NOMO-1 treated with dmso at 0.1 percent for 144 hours (cell line): ENCODE measurements at regions not wholly inside any gene's neighbourhood (a gene's known extent, or its start where the extent isn't known, plus 50 kb on each side); places are given as distances from the start of the nearest gene placed in this dataset.
A peak's percentile ranks its signal among the peaks of the same experiment; 100 is the strongest.

Experiments used
- DNase-seq: peaks from one replicate; lab custom pipeline; 2025; ENCODE audit not compliant: unreplicated experiment; lab: John Stamatoyannopoulos, UW

DNA sequence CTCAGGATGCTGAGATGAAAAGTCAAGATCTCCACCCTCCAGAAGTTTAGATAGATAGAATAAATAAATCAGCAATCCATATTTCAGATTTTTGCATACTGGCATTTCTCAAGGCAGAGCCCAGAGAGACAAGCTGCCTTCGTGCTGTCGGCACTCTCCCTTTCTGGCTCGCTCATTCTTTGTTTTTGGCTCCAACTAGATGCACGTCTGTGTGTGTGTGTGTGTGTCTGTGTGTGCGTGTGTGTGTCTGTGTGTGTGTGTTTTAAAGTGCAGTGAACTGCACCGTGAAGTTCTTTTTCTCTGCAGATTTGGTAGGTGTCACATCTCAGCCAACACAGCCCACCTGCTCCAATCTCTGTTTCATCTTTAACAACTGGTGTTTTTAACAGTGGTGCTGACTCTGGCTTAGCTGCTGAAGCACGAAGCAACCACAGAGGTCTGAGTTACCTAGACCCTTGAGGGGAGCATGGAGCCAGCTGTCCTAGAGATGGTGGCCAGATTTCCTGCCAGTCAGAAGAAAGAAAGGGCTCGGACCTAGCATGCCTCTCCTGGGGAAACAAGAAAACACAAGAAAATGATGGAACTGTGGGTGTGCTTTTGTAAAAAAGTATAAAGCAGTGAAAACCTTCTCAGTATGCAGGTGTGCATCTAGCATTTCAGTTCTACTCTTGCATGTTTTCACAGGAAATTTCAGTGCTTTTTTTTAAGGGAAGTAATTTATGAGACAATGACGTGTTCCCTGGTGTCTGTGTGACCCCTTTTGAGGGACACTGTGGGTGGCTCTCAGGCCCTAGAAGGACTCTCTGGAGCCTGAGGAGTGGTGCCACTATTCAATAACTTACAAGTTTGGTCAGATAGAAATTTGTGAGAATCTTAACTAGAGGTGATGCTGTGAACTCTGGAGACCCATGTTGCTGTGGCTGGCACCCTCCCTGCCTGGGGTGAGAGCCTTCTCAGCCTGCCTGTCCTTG, 364.3 kb downstream of the RNF144A start:
- no peak for DNase-seq

DNA sequence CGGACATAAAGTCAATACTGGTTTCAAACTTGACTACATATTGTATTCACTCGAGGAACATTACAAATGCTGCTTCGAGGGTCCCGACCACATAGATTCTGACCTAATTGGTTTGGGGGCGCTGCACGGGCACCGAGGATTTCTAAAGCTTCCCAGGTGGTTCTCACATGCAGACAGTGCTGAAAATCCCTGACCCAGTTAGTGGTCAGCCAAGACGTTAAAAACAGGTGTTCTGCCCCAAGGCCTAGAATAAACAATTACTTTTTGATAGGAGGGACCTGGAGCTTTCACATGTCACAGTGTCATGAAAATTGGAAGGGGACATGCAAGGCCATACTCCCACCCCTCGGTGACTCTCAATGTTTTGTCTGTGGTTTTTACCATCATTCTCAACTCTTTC, 368.9 kb downstream of the RNF144A start:
- no peak for DNase-seq

DNA sequence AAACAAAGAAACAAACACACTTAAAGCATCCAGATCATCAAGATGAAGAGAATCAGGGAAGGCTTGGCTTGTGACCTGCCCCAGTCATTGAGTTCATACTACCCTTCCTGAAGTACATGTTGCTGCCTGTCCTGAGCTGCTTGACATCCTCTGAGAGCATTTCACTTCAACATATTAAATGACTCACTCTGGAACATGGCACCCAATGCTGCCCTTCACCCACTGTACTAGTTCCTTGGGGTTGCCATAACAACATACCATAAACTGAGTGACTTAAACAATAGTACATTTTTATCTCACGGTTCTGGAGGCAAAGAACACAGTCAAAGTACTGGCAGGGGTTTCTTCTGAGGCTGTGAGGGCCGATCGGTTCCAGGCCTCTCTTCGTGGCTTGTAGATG, 371.3 kb downstream of the RNF144A start:
- no peak for DNase-seq

DNA sequence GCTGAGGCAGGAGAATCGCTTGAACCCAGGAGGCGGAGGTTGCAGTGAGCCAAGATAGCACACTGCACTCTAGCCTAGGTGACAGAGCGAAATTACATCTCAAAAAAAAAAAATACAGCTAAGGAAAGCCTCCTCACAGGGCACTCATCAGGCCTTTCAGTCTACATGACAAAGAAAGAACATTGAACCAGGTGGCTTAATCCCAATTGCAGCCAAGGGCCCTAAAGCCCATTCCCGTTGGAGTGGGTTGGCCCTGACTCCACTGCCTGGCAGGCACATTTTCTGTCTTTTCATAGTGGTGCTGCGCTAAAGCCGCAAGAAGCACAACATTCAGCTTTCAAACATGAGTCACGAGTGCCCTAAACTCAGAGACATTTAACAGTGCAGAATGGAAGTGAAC, 372.5 kb downstream of the RNF144A start:
- DNase-seq, result no peak

DNA sequence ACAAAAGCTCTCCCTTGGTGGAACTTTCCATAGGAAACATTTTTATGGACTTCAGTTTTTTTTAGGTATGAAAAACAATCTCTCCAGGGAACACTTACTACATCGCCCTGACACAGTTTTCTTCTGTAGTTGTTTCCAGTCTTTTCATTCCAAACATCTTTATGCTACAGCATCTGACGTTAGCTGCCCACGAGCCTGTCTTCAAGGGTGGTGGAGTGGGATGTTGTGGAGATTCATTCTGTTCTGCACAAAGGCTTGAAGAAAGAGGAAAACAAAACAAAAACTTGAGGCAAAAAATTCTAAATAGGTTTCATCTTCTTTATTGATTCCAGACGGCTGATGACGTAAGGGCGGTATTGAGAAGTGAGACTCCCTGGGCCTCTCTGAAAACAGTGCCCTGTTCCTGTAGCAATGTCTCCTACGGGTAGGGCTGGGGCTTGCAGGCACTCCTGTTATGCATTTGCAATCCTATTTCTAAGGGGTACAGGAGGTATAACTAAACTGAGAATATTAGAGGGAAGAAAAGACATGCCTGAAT, 375.0 kb downstream of the RNF144A start:
- no peak for DNase-seq

DNA sequence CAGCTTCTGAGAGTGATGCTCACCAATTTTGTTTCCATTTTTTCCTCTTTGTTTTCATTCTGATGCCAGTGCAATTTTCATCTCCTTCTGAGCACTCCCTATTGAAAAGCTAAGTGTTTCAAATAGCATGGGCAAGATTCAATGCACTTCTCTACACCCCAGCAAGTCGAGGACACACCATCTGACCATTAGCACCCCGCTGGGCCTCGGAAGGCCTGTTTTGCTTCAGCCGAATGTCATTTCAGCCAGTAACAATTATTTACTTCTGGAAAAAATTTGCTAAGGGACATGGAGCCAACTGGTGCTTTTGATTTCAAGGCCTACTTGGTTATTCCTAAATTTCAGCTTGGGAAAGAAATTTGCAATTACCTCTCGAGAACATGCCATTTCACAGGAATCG, 392.4 kb downstream of the RNF144A start:
- DNase-seq, result no peak

DNA sequence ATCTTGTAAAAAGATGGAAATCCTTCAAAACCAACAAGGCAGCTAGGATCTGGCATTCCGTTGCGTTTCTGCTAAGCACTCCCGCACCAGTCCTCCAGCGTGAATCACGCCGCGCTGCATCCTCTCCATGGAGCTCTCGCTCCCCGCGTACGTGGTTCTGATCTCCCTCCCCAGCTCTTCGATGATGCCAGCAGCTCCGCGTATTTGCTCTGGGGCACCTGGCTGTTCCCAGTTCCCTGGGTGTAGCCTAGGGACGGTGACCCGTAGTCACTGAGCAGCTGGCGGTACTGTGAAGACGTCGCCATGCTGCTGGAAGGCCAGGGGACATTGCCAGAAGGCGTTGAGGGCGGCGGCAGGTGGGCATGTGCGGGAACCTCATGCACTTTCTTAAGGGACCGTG, 407.5 kb downstream of the RNF144A start:
- no peak for DNase-seq

DNA sequence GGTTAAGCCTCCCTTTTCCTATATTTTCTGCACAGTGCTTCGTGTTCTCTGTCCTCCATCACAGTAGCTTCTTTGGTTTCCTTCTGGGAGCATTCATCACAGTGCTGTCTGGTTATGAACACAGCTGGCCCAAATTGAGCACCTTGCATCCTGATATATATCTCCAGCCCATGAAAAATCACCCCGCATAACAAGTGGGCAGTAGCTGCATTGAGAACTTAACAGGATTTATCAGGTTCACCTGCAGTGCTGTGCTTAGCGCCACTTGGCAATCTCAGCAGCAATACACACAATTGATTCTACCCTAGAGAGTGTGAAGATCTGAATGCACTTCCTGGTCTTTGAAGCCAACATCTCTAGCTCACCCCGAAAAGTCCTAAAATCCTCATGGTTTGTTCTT, 408.0 kb downstream of the RNF144A start:
- no peak for DNase-seq

DNA sequence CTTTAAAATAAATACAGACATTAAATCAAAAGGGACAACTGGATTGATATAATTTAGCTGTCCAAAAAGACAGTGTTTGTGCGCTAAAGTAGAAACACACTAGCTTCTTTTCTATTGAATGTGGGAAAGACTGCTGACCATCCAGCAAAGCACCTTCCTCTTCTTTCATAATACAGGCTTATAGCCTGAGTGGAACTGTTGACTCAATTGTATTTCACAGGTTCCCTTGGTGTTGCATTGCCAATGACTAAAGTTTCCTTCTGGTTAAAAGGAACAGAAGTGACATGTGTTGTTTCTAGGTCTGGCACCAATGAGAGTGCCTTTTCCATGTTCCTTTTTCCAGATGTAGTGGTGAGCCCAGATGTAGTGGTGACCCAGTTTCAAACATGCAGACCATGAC, 412.3 kb downstream of the RNF144A start:
- no peak for DNase-seq

DNA sequence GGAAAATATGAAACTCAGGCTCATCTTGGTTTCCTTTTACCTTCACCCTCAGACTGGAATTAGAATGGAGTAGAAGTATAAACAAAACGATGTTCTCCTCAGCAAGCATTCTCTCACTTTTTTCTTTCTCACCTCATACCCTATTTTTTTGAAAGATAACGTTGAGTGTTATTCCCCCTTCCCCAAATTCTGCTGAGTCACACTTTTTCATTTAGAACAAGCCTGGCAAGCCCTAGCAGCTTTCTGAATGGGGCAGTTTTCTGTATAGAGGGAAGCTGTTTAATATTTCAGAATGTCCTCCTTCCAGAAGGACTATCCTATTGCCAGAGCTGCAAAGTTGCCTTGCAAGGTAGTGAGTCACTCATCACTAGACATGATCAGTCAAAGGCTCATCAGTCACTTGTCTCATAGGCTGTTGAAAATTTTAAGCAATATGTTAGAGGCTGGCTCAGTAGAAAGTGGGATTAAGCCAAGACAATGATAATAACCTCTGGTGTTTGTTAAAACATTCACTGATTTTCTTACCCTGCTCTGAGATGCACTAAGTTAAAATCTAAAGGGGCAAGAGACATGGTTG, 416.1 kb downstream of the RNF144A start:
- no peak for DNase-seq

DNA sequence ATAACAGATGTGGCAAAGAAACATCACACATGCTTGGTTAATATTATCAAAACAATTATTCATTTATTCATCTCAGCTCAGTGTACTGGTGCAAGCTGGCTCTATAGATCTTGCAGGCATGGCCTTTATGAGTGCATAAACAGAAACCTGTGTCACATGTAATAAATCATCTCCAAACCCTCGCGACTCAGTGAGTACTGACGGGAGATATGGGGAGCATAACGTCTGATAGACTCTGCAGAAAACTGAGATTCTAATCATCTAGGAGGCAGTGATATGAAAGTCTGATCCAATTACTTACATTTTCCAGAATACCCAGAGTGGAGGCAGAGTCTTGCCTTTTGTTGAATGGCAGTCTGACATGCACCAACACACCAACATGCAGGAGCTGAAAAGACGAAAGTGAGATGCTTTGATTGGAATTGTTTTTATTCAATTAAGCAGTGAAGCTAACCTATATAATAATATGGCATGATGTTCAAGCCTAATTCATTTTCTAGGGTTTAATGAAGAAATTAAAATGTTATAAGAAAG, 416.8 kb downstream of the RNF144A start:
- no peak for DNase-seq

DNA sequence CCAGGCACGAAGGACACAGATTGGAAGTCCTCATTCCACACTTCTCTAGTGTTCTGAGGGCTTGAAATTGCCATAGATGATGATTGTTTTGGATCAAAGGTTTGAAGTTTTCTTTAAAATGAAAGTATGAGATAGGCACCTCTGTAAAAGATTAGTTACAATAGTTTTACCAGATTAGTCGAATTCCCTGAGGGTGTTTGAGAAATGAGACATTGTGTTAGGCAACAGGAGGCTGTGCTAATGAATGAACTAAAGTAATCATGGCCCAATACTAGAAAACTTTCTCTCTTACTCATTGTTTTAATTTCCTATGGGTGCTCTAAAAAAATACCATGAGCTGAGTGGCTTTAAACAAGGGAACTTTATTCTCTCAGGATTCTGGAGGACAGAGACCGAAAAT, 421.7 kb downstream of the RNF144A start:
- no peak for DNase-seq

DNA sequence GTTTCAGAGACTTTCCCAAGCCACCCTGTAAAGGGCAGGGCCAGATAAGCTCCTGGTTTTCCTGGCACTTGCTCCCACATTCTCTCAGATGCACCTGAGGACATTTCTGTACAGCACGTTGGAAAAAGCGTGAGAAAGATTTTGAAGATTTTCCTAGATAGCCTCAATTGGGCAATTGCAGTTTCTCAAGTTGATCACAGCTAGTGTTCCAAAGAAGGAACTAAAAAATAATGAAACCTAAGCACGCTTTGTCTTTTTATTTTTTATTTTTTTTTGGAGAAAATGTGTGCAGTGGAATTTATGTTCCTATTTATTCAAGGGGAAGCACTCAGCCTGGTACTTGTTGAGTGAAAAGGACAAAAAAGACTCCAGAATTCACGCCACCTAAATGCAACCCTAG, 429.1 kb downstream of the RNF144A start:
- peak; percentile 15 for DNase-seq

DNA sequence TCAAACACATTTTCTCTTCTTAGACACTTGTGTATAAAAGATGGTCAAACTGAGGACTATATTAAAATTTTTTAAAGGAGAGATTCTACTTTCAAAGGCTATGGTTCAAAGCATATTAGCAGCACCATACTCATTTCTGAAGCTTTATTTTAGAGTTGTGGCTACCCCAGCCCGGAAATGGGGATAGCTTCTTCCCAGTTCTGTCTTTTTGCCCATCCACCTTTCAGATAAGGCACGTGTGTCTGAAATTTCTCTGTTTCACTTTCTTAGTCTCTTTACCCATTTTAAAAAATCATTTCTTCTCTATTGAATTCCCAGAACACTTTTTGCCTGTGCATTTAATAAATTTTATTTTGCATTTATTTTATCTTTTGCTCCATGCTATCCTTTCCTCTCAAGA, 431.5 kb downstream of the RNF144A start:
- no peak for DNase-seq

DNA sequence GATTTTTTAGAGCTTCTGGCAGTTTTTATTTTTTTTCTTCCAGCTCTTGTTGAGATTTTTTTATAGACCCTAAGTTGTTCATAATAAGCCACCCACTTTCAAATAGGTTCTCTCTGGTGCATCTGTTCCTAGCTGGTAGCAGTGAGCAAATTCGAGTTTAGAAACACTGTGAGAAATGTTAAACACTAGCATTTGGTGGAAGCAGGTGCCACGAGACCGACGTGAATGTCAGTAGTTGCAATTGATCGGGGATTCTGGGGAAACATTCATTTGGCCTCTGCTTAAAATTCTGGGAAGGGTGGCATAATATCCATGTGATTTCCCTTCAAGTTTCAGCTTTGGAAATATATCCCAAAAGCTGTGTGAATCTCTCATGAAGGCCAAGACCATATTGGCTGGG, 435.0 kb downstream of the RNF144A start:
- no peak for DNase-seq

DNA sequence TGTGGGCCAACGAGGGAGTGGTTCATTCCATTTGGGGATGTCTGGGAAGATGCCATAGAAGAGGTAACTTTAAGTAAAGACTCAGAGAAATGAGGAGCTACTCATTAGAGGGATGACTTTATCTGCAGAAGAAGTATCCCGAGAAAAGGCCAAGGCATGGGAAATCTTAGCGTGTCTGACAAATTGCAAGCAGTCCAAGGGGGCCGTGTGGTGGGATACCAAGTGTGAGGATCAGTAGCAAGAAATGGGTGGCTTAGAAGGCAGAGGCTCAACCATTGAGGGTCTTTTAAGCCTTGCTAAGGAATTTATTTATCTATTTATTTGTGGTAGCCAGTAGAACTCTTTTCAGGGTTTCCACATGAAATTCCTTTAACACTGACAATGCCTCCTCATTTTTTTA, 436.4 kb downstream of the RNF144A start:
- no peak for DNase-seq

DNA sequence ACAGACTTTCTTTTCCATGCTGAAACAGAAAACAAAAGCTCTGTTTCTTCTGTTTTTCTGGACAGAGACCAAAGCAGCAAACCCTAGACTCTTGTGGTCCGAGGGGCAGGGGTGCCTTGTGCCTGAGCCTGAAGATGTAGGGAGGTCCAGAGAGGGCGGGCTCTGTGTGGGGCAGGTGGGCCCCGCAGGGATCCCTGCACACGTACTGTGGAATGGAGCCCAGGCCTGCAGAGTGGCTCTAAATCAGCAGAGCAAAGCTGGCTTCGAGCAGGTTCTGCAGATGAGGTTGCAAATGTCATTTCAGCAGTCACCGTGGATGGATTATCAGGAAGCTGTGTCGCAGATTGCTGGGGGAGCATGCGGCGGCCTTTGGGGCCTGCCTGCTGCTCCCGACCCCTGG, 438.6 kb downstream of the RNF144A start:
- no peak for DNase-seq

DNA sequence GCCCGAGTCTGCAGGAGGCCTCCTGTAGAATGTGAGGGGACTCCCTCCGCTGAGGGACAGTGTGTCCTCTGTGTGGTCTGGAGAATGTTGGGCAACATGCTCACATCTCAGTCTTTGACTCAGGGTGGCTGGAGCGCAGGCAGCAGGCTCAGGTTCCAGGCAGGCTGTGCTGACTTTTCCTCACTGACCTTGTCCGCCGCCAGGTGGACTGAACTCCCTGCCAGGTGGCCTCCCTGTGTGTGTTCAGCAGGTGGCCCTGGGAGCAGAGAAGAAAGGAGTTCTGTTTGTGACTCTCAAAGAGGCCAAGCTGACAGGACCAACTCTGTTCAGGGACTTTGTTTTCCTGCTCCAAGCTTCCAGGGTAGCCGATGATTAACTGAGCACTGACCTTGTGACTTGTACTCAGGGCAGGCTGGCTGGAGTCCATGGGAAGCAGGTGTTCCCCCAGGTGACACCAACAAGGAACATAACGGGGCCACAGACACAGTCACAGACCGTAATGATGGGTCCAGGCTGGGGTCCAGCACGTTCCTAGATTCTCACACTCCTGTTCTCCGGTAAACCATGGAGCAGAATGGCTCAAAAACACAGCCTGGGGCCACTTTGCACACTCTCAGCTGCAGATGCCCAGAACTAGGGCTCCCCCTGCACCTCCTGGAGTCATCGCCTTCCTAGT, 439.8 kb downstream of the RNF144A start:
- no peak for DNase-seq

DNA sequence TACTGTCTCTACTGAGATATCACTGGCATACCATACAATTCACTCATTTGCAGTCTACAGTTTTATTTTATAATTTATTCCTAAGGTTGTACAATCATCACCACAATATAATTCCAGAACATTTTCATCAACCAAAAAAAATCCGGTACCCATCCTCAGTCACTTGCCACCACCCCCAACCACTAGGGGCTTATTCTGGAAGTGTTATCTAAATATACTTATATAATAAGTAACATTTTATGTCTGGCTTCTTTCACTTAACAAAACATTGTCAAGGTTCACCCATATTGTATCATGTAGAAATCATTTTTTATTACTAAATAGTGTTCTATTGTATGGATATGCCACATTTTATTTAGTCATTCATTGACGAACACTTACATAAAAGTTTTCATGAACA, 440.8 kb downstream of the RNF144A start:
- DNase-seq, result no peak

DNA sequence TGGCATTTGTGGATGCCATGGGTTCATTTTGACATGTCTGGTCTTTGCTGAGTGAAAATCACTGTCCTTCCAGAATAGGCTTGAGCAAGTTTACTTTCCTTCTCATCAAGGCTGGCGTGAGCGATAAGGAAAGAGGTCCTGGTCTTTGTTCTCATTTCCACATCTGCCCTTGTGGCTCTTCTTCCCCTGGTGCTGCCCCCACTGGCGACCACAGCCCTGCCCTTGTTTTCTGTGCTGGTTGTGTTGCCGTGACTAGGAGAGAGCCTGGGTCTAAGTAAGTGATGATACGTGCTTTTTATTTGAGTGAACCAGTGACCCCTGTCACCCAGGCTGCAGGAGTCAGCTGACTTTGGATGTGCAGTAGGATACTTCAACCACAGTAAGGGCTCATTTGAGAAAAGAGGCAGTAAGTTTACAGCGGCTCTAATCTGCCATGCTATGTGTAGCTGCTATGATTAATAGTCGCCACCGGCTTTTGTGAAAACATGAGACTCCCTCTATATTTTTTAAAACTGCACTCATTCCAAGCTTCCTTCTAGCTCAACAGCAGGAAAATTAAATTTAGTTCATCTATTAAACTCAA, 441.7 kb downstream of the RNF144A start:
- DNase-seq, result no peak

DNA sequence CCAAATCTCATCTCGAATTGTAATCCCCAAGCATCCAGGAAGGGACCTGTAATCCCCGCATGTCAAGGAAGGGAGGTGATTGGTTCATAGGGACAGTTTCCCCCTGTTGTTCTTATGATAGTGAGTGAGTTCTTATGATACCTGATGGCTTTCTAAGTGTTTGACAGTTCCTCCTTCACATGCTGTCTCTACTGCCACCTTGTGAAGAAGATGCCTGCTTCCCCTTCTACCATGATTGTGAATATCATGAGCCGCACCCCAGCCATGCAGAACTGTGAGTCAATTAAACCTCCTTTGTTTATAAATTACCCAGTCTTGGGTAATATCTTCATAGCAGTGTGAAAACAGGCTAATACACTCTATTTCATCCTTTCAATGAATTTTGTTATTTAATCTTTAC, 446.7 kb downstream of the RNF144A start:
- DNase-seq, result no peak
